Kidney tubule cell (primary cell): ENCODE measurements at regions not wholly inside any gene's neighbourhood (a gene's known extent, or its start where the extent isn't known, plus 50 kb on each side); places are given as distances from the start of the nearest gene placed in this dataset.
"Not testable (repeated sequence)": the region's sequence is repeated elsewhere in the genome, so short reads cannot be mapped to it uniquely, and the experiment has no call there.

Experiments used
- DNase-seq: peaks from one replicate; pipeline ENCODE4 v3.0.0-alpha.2; 2018; ENCODE audit warnings: low spot score

DNA sequence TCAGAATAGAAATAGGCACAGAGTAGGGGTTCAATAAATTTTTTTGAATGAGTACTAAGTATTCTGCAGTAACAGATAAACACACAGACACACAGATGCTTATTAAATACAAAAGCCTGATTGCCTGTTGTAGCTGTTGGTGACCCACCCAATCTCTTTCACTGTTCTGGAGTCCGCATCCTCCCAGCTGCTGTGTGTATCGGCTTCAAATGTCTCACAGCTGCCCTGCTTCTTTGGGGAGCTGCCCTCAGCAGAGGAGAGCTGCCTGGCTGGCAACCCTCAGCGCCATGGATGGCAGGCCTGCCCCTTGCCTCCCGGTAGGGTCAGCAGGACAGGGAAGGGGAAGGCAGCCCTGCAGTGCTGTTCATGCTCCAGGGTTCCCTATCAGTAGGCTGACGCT lies 50.5 kb upstream of the PRNP start:
- no peak for DNase-seq

DNA sequence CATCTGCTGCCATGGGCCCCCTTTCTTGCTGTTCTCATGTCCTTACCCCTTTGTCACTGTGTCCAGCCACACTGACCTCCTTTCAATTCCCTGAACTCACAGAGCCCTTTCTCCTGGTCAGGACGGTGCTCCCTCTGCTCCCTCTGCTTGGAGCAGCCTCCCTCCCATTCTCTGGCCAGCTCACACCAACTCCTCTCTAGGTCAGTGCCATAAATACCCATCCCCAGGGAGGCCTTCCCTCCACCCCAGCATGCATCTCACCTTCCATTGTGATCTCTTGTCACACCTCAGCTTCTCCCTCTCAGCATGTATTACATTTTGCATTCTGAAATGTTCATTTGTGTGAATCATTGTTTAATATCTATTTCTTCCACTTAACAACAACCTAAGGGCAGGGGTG lies 50.9 kb upstream of the PRNP start:
- DNase-seq, result no peak

GRCh38 chr20:4633780-4634179 lies 52.5 kb upstream of the PRNP start:
- peak; percentile 32 for DNase-seq

- no peak for DNase-seq
Measured at GRCh38 chr20:4633379-4633778, 52.9 kb upstream of the PRNP start.

DNA sequence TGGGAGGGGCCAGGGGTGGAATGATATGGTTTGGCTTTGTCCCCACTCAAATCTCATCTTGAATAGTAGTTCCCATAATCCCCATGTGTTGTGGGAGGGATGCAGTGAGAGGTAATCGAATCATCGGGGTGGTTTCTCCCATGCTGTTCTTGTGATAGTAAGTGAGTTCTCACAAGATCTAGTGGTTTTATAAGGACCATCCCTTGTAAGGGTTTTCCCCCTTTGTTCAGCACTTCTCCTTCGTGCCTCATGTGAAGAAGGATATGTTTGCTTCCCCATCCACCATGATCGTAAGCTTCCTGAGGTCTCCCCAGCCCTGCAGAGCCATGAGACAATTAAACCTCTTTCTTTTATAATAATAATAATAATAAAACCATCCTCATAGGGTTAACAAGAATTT lies 53.4 kb upstream of the PRNP start:
- DNase-seq, result no peak

DNA sequence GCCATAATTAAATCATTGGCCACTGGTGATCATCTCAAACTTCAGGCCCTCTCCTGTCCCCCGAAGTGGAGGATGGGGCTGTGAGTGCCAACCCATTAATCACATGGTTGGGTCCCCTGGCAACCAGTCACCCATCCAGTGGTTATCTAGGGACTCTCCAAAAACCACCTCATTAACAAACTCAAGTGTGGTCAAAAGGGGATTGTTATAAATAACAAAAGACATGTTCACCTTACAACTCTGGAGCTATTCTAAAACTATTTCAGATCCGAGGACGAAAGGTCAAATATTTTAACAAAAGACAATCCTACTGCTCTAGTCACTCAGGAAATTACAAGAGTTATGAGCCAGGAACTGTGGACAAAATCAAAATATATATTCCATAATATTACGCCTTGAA lies 60.0 kb upstream of the PRNP start:
- no peak for DNase-seq

GRCh38 chr20:4625687-4626086 lies 60.6 kb upstream of the PRNP start:
- DNase-seq, result no peak

GRCh38 chr20:4624675-4625336 lies 61.5 kb upstream of the PRNP start:
- DNase-seq, result not testable (repeated sequence)

DNA sequence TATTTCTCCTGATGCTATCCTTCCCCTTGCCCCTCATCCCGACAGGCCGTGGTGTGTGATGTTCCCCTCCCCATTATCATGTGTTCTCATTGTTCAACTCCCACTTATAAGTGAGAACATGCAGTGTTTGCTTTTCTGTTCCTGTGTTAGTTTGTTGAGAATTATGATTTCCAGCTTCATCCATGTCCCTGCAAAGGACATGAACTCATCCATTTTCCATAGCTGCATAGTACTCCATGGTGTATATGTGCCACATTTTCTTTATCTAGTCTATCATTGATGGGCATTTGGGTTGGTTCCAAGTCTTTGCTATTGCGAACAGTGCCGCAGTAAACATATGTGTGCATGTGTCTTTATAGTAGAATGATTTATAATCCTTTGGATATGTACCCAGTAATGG lies 67.1 kb upstream of the PRNP start:
- not testable (repeated sequence) for DNase-seq

GRCh38 chr20:4617484-4617883 lies 68.8 kb upstream of the PRNP start:
- no peak for DNase-seq

DNA sequence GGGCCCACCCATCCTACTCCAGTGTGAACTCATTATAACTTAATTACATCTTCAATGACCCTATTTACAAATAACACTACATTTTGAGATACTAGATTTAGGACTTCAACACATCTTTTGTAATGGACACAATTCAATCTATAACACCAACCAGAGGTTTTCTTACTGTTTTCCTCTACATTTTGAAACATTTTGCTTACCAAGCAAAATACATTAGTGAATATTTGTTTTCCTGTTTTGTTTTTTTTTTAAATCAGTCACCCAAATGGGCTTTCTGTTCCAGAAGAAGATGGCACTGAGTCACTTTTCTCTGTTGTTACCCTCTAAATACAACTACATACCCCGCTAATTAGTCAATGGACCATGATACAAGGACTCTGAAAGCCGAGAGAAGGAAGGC lies 69.2 kb upstream of the PRNP start:
- DNase-seq, result no peak

GRCh38 chr20:4613718-4614620 lies 72.3 kb upstream of the PRNP start:
- DNase-seq, result peak; percentile 38

DNA sequence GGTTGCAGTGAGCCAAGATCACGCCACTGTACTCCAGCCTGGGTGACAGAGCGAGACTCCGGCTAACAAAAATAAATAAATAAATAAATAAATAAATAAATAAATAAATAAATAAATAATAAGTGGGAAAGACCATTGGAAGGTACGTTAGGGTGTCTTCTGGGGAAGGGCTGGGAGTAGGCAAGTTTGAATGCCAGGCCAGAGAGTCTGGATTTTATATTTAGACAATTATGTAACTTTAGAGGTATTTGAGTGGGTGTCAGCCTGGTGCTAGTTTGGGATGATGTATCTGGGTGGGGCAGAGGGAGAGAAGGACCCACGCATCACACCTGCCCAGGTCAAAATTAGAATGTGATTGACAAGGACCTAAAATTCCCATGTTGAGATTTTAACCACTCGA lies 73.1 kb upstream of the PRNP start:
- no peak for DNase-seq

- no peak for DNase-seq
Measured at GRCh38 chr20:4610871-4611270, 75.4 kb upstream of the PRNP start.

DNA sequence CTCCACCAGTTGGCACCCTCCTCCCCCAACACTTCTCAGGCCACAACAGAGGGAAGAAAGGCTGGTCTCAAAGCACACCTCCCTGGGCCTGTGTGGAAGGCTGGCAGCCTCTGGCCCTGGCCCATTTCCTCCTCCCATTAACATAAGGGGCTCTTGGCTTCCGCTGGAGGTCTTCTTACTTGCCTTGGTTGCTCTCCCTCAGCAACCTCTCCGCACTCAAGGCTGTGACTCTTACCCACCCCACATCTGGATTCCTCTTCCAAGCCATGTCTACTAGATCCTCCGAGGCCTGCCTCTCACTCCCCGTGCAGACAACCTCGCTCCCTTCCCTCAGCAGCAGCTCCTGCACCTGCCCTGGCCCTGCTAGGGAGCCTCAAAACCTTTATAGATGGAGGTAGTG lies 76.7 kb upstream of the PRNP start:
- DNase-seq, result no peak

- no peak for DNase-seq
Measured at GRCh38 chr20:4608861-4609260, 77.4 kb upstream of the PRNP start.

- DNase-seq, result peak; percentile 61
Measured at GRCh38 chr20:4607287-4607713, 79.0 kb upstream of the PRNP start.

DNA sequence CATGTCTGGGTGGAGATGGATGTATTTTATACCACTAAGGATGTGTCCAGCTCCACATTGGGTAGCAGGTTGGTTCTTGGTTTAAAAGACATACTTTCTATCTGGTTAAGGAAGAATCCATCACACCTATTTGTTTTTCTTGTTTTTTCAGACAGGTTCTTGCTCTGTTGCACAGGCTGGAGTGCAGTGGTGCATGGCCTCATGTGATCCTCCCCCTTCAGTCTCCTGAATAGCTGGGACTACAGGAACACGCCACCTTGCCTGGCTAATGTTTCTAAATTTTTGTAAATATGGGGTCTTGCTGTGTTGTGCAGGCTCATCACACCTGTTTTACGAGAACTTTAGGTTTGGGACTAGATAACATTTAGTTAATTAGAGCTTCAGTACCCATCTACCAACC lies 80.2 kb upstream of the PRNP start:
- DNase-seq, result peak; percentile 30

- DNase-seq, result no peak
Measured at GRCh38 chr20:4605166-4605565, 81.1 kb upstream of the PRNP start.

- DNase-seq, result no peak
Measured at GRCh38 chr20:4604580-4604979, 81.7 kb upstream of the PRNP start.

DNA sequence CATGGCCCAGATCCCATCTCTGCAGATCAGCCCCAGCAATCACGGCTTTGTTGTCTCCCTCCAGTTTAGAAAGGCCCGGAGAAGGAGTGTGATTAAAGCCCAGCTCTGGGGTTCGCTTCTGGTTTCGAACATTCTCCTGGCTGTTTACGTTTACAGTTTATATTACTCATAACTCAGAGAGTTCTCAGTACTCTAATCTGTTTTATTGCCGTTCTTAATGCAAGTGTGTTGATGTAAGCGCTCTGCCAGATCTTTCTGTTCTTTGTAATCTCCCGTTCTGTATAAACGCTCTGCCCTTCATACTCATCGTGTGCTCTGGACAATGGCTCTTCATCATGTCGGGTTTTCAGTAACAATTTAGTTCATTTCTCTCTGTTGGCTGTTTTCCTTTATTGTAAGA lies 82.5 kb upstream of the PRNP start:
- DNase-seq, result no peak

- DNase-seq, result no peak
Measured at GRCh38 chr20:4602297-4602631, 84.0 kb upstream of the PRNP start.

- DNase-seq, result peak; percentile 83
Measured at GRCh38 chr20:4601630-4602296, 84.5 kb upstream of the PRNP start.
